Kidney epithelial cell (primary cell): ENCODE measurements at regions not wholly inside any gene's neighbourhood (a gene's known extent, or its start where the extent isn't known, plus 50 kb on each side); places are given as distances from the start of the nearest gene placed in this dataset.

ENCODE experiments used
- DNase-seq: peaks from one replicate; pipeline ENCODE4 v3.0.0-alpha.2; 2010; ENCODE audit warnings: low read depth
- H3K27me3 ChIP-seq: 2 replicates; pipeline ENCODE4 v1.6.0; 2011; ENCODE audit warnings: low read length; ENCODE audit not compliant: control insufficient read depth, insufficient read depth
- H3K36me3 ChIP-seq: 2 replicates; pipeline ENCODE4 v1.5.1; 2011; ENCODE audit warnings: low read length; ENCODE audit not compliant: control insufficient read depth, insufficient read depth
- H3K4me3 ChIP-seq: 2 replicates; pipeline ENCODE4 v1.5.1; 2011; ENCODE audit warnings: low read depth, mild to moderate bottlenecking, control low read depth, low read length
- TF ChIP-seq, protein P1 (sequence below): IDR thresholded peaks from 2 replicates; pipeline ENCODE4 v1.5.1; 2011; ENCODE audit warnings: mild to moderate bottlenecking, moderate library complexity, low read length, control low read depth, inconsistent platforms; ENCODE audit not compliant: insufficient read depth, poor library complexity, severe bottlenecking

DNA sequence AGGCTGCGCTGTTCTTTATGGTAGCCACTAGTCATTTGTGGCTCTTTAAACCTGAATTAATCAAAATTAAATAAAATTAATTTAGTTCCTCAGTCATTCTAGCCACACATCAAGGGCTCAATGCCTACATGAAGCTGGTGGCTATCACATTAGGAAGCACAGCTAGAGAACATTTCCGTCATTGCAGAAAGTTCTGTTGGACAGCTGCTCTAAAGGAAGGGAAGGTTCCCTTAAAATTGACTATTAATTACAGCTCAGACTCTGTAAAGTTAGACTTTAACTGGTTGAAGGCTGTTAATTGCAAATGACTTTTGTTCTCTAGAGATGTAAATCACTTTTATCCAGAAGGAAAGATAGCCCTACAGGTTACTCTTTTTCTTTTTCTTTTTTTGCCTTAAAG, 202.7 kb upstream of the ADAMTS9 start:
- no peak for DNase-seq
- TF ChIP-seq, protein P1, sequence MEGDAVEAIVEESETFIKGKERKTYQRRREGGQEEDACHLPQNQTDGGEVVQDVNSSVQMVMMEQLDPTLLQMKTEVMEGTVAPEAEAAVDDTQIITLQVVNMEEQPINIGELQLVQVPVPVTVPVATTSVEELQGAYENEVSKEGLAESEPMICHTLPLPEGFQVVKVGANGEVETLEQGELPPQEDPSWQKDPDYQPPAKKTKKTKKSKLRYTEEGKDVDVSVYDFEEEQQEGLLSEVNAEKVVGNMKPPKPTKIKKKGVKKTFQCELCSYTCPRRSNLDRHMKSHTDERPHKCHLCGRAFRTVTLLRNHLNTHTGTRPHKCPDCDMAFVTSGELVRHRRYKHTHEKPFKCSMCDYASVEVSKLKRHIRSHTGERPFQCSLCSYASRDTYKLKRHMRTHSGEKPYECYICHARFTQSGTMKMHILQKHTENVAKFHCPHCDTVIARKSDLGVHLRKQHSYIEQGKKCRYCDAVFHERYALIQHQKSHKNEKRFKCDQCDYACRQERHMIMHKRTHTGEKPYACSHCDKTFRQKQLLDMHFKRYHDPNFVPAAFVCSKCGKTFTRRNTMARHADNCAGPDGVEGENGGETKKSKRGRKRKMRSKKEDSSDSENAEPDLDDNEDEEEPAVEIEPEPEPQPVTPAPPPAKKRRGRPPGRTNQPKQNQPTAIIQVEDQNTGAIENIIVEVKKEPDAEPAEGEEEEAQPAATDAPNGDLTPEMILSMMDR = no peak
- no peaks in the 10 kb centered on the region for H3K27me3 ChIP-seq

DNA sequence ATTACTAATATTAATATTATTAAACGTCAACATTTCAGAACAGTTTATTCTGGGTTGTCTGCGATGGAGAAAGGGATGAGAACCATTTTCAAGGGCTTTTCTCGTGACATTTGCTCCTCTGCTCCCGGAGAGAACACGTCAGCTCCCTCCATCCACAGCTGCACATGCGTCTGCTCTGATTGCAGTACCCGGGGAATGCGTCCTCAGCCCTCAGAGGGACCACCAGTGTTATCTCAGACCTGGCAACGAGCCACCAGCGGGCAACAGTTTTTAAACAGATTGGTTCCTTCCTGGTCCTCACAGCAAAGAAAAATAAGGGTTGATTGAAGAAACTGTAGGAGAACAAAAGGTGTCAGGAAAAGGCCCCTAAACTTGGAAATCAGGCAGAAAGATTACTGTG, 202.2 kb upstream of the ADAMTS9 start:
- Histone ChIP-seq H3K4me3 (no peak overlapping the region), H3K36me3 (no peaks in the 10 kb centered on the region), H3K27me3 (no peaks in the 10 kb centered on the region)
- DNase-seq = no peak
- TF ChIP-seq, protein P1 = no peak

More for the DNA sequence above, 202.7 kb upstream of the ADAMTS9 start:
- Histone ChIP-seq H3K4me3 (no peak overlapping the region), H3K36me3 (no peaks in the 10 kb centered on the region)

DNA sequence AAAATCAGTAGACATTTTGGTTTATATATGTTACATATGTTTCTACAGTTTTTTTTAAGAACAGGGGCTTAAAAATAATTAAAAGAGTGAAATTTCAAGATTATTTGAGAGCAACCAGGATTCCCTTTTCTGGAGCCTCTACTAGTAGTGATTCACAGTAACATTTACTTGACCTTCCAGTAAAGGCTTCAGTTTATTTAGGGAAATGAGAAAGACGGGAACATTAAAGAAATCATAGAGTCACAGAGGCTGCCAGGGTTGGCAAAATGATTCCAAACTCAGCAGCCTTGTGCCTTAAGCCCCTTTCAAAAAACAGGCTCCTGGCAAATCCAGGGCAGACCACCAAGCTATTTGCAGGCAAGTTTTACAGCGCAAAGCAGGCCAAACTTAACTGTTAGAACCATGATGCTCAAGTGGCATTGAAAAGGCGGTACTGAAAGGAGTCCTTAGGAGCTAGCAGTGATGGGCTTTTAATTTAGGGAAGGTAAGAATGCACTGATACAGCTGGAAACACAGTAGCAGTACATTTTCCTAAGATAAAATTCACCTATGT, 201.1 kb upstream of the ADAMTS9 start:
- TF ChIP-seq, protein P1 = no peak
- no peaks in the 10 kb centered on the region for H3K36me3 ChIP-seq
- no peaks in the 10 kb centered on the region for H3K27me3 ChIP-seq
- no peak overlapping the region for H3K4me3 ChIP-seq
- no peak for DNase-seq

DNA sequence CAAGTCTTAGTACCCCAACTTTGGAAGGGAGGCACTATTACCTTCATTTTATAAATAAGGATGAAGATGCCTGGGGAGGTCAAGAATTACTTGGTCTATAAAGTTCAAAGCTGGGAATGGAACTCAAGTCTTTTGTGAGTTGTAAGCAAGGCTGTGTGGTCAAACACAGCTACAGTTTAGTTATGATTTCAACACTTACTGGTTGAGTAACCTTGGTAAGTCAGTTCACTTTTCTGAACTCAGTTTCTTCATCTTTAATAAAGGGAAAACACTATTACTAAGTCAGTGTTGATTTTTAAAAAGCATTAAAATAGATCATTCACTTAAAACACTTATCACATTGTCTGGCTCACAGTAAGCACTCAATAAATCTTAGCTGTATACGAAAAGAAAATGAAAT, 200.4 kb upstream of the ADAMTS9 start:
- DNase-seq = no peak
- TF ChIP-seq, protein P1 = no peak
- Histone ChIP-seq H3K4me3 (no peak overlapping the region), H3K36me3 (no peaks in the 10 kb centered on the region), H3K27me3 (no peaks in the 10 kb centered on the region)

DNA sequence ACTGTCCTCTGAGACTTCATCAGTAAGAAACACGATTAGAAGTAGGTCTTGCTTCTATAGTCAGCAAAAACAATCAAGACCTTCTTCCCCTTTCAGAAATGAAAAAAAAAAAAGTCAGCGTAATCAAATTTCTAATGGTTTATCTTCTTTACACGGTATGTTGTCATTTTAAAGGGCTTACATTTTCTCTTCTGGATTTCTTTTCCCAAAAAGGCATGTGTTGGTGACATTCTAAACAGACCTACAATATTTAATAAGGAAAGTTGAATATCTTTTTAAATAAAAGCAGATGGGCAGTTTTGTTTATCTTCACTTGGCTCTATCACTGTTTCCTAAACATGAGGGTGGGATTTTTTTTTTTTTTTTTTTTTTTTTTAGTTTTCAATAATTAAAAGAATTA, 197.3 kb upstream of the ADAMTS9 start:
- no peak for DNase-seq
- Histone ChIP-seq H3K4me3 (no peak overlapping the region), H3K27me3 (no peaks in the 10 kb centered on the region), H3K36me3 (no peaks in the 10 kb centered on the region)
- TF ChIP-seq, protein P1 = no peak

DNA sequence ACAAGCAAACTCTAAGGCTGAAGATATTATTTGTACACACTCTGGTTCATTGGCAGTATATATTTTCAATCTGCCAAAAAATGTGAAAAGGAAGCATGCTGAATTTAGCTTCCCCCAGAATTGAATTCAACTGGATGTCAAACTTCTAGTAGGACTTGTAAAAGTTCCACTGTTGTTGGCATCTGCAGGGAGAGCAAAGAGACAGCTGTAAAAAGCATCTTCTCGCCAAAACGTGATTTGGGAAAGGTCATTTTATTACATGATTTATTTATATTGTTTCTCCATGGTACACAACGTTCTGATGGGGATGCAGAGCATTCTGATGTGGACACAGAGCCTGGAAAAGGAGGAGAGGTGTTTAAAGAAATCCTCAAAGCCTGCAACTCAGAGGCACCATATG, 196.7 kb upstream of the ADAMTS9 start:
- H3K27me3 ChIP-seq = no peaks in the 10 kb centered on the region
- TF ChIP-seq, protein P1 = no peak
- no peak overlapping the region for H3K4me3 ChIP-seq

More for the DNA sequence above, 196.7 kb upstream of the ADAMTS9 start:
- H3K36me3 ChIP-seq = no peaks in the 10 kb centered on the region
- no peak for DNase-seq
